ENCODE measurements at regions not wholly inside any gene's neighbourhood (a gene's known extent, or its start where the extent isn't known, plus 50 kb on each side); places are given as distances from the start of the nearest gene placed in this dataset.

DNA sequence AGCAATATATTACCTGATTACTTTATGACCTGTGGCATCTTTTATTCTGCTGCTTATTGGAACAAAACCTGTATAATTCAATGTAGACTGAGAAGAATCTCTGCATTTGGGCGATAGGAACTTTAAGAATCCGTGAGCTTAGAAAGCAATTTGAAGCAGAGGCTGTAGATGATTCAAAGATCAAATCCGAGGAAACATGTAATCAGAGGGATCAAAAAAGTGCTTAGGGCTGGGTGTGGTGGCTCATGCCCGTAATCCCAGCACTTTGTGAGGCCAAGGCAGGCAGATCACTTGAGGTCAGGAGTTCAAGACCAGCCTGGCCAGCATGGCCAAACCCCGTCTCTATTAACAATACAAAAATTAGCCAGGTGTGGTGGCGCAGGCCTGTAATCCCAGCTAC is 198.4 kb downstream of the MTX2 start:
- TF ChIP-seq, protein P1, sequence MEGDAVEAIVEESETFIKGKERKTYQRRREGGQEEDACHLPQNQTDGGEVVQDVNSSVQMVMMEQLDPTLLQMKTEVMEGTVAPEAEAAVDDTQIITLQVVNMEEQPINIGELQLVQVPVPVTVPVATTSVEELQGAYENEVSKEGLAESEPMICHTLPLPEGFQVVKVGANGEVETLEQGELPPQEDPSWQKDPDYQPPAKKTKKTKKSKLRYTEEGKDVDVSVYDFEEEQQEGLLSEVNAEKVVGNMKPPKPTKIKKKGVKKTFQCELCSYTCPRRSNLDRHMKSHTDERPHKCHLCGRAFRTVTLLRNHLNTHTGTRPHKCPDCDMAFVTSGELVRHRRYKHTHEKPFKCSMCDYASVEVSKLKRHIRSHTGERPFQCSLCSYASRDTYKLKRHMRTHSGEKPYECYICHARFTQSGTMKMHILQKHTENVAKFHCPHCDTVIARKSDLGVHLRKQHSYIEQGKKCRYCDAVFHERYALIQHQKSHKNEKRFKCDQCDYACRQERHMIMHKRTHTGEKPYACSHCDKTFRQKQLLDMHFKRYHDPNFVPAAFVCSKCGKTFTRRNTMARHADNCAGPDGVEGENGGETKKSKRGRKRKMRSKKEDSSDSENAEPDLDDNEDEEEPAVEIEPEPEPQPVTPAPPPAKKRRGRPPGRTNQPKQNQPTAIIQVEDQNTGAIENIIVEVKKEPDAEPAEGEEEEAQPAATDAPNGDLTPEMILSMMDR (IDR thresholded peaks at IDR 0.05; ENCODE audit: insufficient read depth, low read length, poor library complexity, severe bottlenecking) = no peak
- no peak overlapping the region for H3K4me3 ChIP-seq (ENCODE audit: low read depth, low read length)
- H3K27me3 ChIP-seq (ENCODE audit: control insufficient read depth, insufficient read depth, low read length) = no peaks in the 10 kb centered on the region
- no peaks in the 10 kb centered on the region for H3K36me3 ChIP-seq (ENCODE audit: control insufficient read depth, insufficient read depth, low read length)
- no peak for DNase-seq (ENCODE audit: low read depth)

DNA sequence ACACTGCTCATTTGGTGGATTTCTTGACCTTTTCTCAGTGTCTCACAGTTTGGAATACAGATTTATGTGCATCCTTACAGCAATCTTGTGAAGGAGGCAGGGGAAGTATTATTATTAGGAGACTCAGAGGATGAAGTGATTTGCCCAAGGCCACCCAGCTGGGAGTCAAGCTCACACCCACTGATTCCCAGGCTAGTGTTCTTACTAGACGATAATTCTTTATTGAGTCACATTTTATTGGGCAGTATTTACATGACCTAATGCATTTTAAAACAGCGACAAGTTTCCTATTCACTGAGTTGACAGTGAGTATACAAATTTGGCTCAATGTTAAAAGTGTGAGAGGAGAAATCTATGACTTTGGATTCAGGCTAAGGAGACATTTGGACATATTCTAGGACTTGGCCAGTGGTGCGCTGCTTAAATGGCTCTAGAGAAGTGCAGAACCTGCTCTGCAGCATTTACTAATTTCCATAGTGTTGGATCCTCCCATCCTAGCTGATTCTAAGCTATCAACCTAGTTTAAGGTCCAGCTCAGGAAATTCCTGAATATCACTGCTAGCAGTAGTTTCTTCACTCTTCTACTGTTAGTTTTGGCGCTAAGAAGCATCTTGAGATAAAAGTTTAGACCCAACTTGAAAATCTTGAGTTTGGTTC is 199.3 kb downstream of the MTX2 start:
- no peak for DNase-seq (ENCODE audit: low read depth)
- TF ChIP-seq, protein P1 (IDR thresholded peaks at IDR 0.05; ENCODE audit: insufficient read depth, low read length, poor library complexity, severe bottlenecking) = no peak

DNA sequence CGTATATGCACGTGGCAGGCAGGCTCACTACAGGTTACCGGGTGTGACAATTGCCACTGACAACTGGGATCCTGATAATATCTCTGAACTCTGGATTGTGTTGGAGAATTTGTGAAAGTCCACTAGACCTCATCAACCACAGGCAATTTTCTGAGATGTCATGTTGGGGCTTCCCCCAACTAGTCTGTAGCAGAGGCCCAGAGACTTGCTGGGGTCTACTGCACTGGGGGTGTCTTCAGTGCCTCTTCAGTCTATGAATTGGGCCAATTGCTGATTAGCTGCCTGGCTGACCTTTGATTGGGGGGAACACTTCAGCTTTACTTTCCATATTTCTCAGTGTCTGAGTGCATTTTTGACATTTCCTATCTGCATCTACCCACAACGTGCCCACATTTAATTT is 201.5 kb downstream of the MTX2 start:
- DNase-seq (ENCODE audit: low read depth) = no peak
- Histone ChIP-seq H3K27me3 (ENCODE audit: control insufficient read depth, insufficient read depth, low read length) (no peaks in the 10 kb centered on the region), H3K36me3 (ENCODE audit: control insufficient read depth, insufficient read depth, low read length) (no peaks in the 10 kb centered on the region), H3K4me3 (ENCODE audit: low read depth, low read length) (no peak overlapping the region)
- TF ChIP-seq, protein P1 (IDR thresholded peaks at IDR 0.05; ENCODE audit: insufficient read depth, low read length, poor library complexity, severe bottlenecking) = no peak

More for the DNA sequence above, 199.3 kb downstream of the MTX2 start:
- no peaks in the 10 kb centered on the region for H3K27me3 ChIP-seq (ENCODE audit: control insufficient read depth, insufficient read depth, low read length)
- H3K4me3 ChIP-seq (ENCODE audit: low read depth, low read length) = no peak overlapping the region
- no peaks in the 10 kb centered on the region for H3K36me3 ChIP-seq (ENCODE audit: control insufficient read depth, insufficient read depth, low read length)

DNA sequence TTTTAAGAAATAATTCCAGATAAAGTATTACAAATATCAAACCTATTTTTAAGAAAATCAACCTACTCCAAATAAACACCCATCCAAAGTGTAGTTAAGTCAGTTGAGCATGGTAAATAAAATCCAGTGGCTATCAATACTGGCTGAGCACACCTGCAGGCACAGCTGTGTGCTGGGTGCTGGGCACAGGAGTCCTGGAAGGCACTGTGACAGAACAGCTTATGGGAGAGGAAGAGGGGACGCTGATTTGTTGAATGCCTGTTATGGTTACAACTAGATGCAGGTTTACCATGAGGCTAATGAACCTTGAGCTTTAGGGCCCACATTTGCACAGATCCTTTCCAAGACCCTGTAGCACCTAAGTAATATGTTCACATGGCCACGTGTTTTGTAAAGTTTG is 202.7 kb downstream of the MTX2 start:
- DNase-seq (ENCODE audit: low read depth) = no peak
- H3K4me3 ChIP-seq (ENCODE audit: low read depth, low read length) = no peak overlapping the region
- H3K36me3 ChIP-seq (ENCODE audit: control insufficient read depth, insufficient read depth, low read length) = no peaks in the 10 kb centered on the region
- H3K27me3 ChIP-seq (ENCODE audit: control insufficient read depth, insufficient read depth, low read length) = no peaks in the 10 kb centered on the region
- TF ChIP-seq, protein P1 (IDR thresholded peaks at IDR 0.05; ENCODE audit: insufficient read depth, low read length, poor library complexity, severe bottlenecking) = no peak

DNA sequence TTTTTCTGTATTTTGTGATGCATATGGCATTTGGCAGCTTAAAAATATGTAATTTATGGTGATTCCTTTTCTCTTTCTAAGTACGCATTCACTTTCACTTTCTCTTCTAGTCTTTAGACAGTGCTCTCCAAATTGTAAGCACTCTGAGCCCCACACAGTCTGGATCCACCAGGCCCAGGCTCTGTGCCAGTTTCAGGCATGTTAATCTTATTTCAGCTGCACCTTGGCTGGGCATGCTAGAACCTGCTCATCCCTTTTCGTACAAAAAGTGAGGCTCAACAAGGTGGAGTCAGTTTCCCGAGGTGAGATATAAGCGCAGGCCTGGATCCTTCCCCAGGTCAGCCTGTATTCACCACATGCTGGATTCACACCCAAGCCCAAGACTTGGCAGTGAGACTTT is 203.9 kb downstream of the MTX2 start:
- no peak overlapping the region for H3K4me3 ChIP-seq (ENCODE audit: low read depth, low read length)
- no peaks in the 10 kb centered on the region for H3K36me3 ChIP-seq (ENCODE audit: control insufficient read depth, insufficient read depth, low read length)
- no peaks in the 10 kb centered on the region for H3K27me3 ChIP-seq (ENCODE audit: control insufficient read depth, insufficient read depth, low read length)
- DNase-seq (ENCODE audit: low read depth) = no peak
- TF ChIP-seq, protein P1 (IDR thresholded peaks at IDR 0.05; ENCODE audit: insufficient read depth, low read length, poor library complexity, severe bottlenecking) = no peak

DNA sequence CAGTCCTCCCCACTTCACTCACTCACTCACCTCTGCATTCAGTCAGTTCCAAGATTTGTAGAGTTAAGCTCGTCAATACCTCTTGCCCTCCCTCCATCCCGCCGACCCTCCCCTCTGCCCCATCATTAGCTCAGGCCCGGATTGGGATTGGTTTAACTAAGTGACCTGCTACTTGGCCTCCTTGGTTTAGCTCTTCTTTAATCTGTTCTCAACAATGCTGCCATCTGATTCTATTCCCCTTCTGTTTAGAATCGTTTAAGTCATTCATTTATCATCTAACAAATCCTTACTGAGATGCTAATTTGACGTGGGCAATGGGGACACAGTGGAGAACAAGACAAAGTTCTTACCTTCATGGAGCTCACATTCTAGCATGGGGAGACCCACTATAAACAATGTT is 204.6 kb downstream of the MTX2 start:
- Histone ChIP-seq H3K36me3 (ENCODE audit: control insufficient read depth, insufficient read depth, low read length) (no peaks in the 10 kb centered on the region), H3K27me3 (ENCODE audit: control insufficient read depth, insufficient read depth, low read length) (no peaks in the 10 kb centered on the region), H3K4me3 (ENCODE audit: low read depth, low read length) (no peak overlapping the region)
- no peak for DNase-seq (ENCODE audit: low read depth)
- TF ChIP-seq, protein P1 (IDR thresholded peaks at IDR 0.05; ENCODE audit: insufficient read depth, low read length, poor library complexity, severe bottlenecking) = no peak
